ENCODE measurements at regions not wholly inside any gene's neighbourhood (a gene's known extent, or its start where the extent isn't known, plus 50 kb on each side); places are given as distances from the start of the nearest gene placed in this dataset.

- no peak overlapping the region for H2BK12ac ChIP-seq (ENCODE audit: low read length)
- no peaks in the 10 kb centered on the region for H3K27me3 ChIP-seq (ENCODE audit: insufficient read depth, low read length)
- no peak overlapping the region for H3K27ac ChIP-seq (ENCODE audit: low read depth, low read length)
- H3K18ac ChIP-seq (ENCODE audit: low read length) = no peak overlapping the region
- H3K79me1 ChIP-seq (ENCODE audit: low read length) = no peaks in the 10 kb centered on the region
- no peak overlapping the region for H4K12ac ChIP-seq (ENCODE audit: low read depth, low read length)
- no peak overlapping the region for H4K91ac ChIP-seq (ENCODE audit: low read depth, low read length)
- no peak overlapping the region for H3K4me2 ChIP-seq (ENCODE audit: low read length)
- H2AK5ac ChIP-seq (ENCODE audit: low read length) = no peak overlapping the region
- H3K9me3 ChIP-seq (ENCODE audit: insufficient read depth, low read depth, low read length) = no peaks in the 10 kb centered on the region
- no peaks in the 10 kb centered on the region for H3K79me2 ChIP-seq (ENCODE audit: control insufficient read depth, insufficient read depth, low read length, poor library complexity)
- no peaks in the 10 kb centered on the region for H3K4me1 ChIP-seq (ENCODE audit: control insufficient read depth in 1 of 2, insufficient read depth in 2 of 2, low read length in 2 of 2)
- H3K36me3 ChIP-seq (ENCODE audit: control insufficient read depth in 1 of 2, insufficient read depth in 2 of 2, low read length in 2 of 2) = no peaks in the 10 kb centered on the region
- no peak overlapping the region for H2BK5ac ChIP-seq (ENCODE audit: low read depth, low read length, poor library complexity)
- DNase-seq = no peak
- H3K14ac ChIP-seq (ENCODE audit: low read length) = no peak overlapping the region
- H3K23ac ChIP-seq (ENCODE audit: low read length) = no peak overlapping the region
- no peak overlapping the region for H3K4ac ChIP-seq (ENCODE audit: low read depth, low read length)
- no peak overlapping the region for H3K9ac ChIP-seq (ENCODE audit: low read length)
- H4K8ac ChIP-seq (ENCODE audit: low read depth, low read length) = no peak overlapping the region
- H2AFZ ChIP-seq (ENCODE audit: insufficient read depth, low read length, poor library complexity) = no peak overlapping the region
- no peak overlapping the region for H2BK120ac ChIP-seq (ENCODE audit: insufficient read depth, low read length, poor library complexity)
- no peak overlapping the region for H3K4me3 ChIP-seq (ENCODE audit: low read depth, low read length)
These were observed 478.3 kb downstream of the KCNA4 start for GRCh38 chr11:29538339-29539036.

- no peak overlapping the region for H3K9ac ChIP-seq (ENCODE audit: low read length)
- H3K36me3 ChIP-seq (ENCODE audit: control insufficient read depth in 1 of 2, insufficient read depth in 2 of 2, low read length in 2 of 2) = no peaks in the 10 kb centered on the region
- no peak overlapping the region for H3K4me2 ChIP-seq (ENCODE audit: low read length)
- H2BK5ac ChIP-seq (ENCODE audit: low read depth, low read length, poor library complexity) = no peak overlapping the region
- no peak for DNase-seq
- no peaks in the 10 kb centered on the region for H3K27me3 ChIP-seq (ENCODE audit: insufficient read depth, low read length)
- H4K8ac ChIP-seq (ENCODE audit: low read depth, low read length) = no peak overlapping the region
- no peak overlapping the region for H3K27ac ChIP-seq (ENCODE audit: low read depth, low read length)
- H2BK120ac ChIP-seq (ENCODE audit: insufficient read depth, low read length, poor library complexity) = no peak overlapping the region
- no peak overlapping the region for H2AK5ac ChIP-seq (ENCODE audit: low read length)
- no peak overlapping the region for H4K91ac ChIP-seq (ENCODE audit: low read depth, low read length)
- H3K79me1 ChIP-seq (ENCODE audit: low read length) = no peaks in the 10 kb centered on the region
- H2BK12ac ChIP-seq (ENCODE audit: low read length) = no peak overlapping the region
- no peak overlapping the region for H2AFZ ChIP-seq (ENCODE audit: insufficient read depth, low read length, poor library complexity)
- peaks cover 0 to 2% of the 10 kb centered on the region in 2 experiments for H3K4me1 ChIP-seq (ENCODE audit: control insufficient read depth in 1 of 2, insufficient read depth in 2 of 2, low read length in 2 of 2)
- no peak overlapping the region for H3K4me3 ChIP-seq (ENCODE audit: low read depth, low read length)
- H3K23ac ChIP-seq (ENCODE audit: low read length) = no peak overlapping the region
- H3K9me3 ChIP-seq (ENCODE audit: insufficient read depth, low read depth, low read length) = no peaks in the 10 kb centered on the region
- H3K14ac ChIP-seq (ENCODE audit: low read length) = no peak overlapping the region
- no peak overlapping the region for H4K12ac ChIP-seq (ENCODE audit: low read depth, low read length)
- no peak overlapping the region for H3K18ac ChIP-seq (ENCODE audit: low read length)
- no peak overlapping the region for H3K4ac ChIP-seq (ENCODE audit: low read depth, low read length)
- no peaks in the 10 kb centered on the region for H3K79me2 ChIP-seq (ENCODE audit: control insufficient read depth, insufficient read depth, low read length, poor library complexity)
These were observed 482.0 kb downstream of the KCNA4 start for GRCh38 chr11:29534836-29535235.

GRCh38 chr11:29530961-29531360 is 485.9 kb downstream of the KCNA4 start:
- H3K4me2 ChIP-seq (ENCODE audit: low read length) = no peak overlapping the region
- H3K23ac ChIP-seq (ENCODE audit: low read length) = no peak overlapping the region
- no peak overlapping the region for H3K4ac ChIP-seq (ENCODE audit: low read depth, low read length)
- H2AK5ac ChIP-seq (ENCODE audit: low read length) = no peak overlapping the region
- H3K14ac ChIP-seq (ENCODE audit: low read length) = no peak overlapping the region
- H3K4me1 ChIP-seq (ENCODE audit: control insufficient read depth in 1 of 2, insufficient read depth in 2 of 2, low read length in 2 of 2) = peaks cover 0 to 7% of the 10 kb centered on the region in 2 experiments
- H3K36me3 ChIP-seq (ENCODE audit: control insufficient read depth in 1 of 2, insufficient read depth in 2 of 2, low read length in 2 of 2) = no peaks in the 10 kb centered on the region
- no CpG with 5 or more reads among the region's 2 CpGs for WGBS (ENCODE audit: extremely low coverage, insufficient coverage, insufficient read length)
- H3K9ac ChIP-seq (ENCODE audit: low read length) = no peak overlapping the region
- no peak overlapping the region for H4K8ac ChIP-seq (ENCODE audit: low read depth, low read length)
- no peak overlapping the region for H2AFZ ChIP-seq (ENCODE audit: insufficient read depth, low read length, poor library complexity)
- no peak overlapping the region for H2BK120ac ChIP-seq (ENCODE audit: insufficient read depth, low read length, poor library complexity)
- H2BK12ac ChIP-seq (ENCODE audit: low read length) = no peak overlapping the region
- H3K27ac ChIP-seq (ENCODE audit: low read depth, low read length) = no peak overlapping the region
- no peak overlapping the region for H3K4me3 ChIP-seq (ENCODE audit: low read depth, low read length)
- no peak for DNase-seq
- peaks cover 12% of the 10 kb centered on the region for H3K79me1 ChIP-seq (ENCODE audit: low read length)
- no peaks in the 10 kb centered on the region for H3K79me2 ChIP-seq (ENCODE audit: control insufficient read depth, insufficient read depth, low read length, poor library complexity)
- no peak overlapping the region for H4K91ac ChIP-seq (ENCODE audit: low read depth, low read length)
- H3K9me3 ChIP-seq (ENCODE audit: insufficient read depth, low read depth, low read length) = no peaks in the 10 kb centered on the region
- H2BK5ac ChIP-seq (ENCODE audit: low read depth, low read length, poor library complexity) = no peak overlapping the region
- H3K18ac ChIP-seq (ENCODE audit: low read length) = no peak overlapping the region
- no peaks in the 10 kb centered on the region for H3K27me3 ChIP-seq (ENCODE audit: insufficient read depth, low read length)
- H4K12ac ChIP-seq (ENCODE audit: low read depth, low read length) = no peak overlapping the region

GRCh38 chr11:29527391-29527936 is 489.4 kb downstream of the KCNA4 start:
- Histone ChIP-seq H2BK5ac (ENCODE audit: low read depth, low read length, poor library complexity) (no peak overlapping the region), H4K8ac (ENCODE audit: low read depth, low read length) (no peak overlapping the region), H4K91ac (ENCODE audit: low read depth, low read length) (no peak overlapping the region), H3K4me3 (ENCODE audit: low read depth, low read length) (no peak overlapping the region), H3K36me3 (ENCODE audit: control insufficient read depth in 1 of 2, insufficient read depth in 2 of 2, low read length in 2 of 2) (no peaks in the 10 kb centered on the region), H3K79me1 (ENCODE audit: low read length) (peaks cover 13% of the 10 kb centered on the region), H2BK120ac (ENCODE audit: insufficient read depth, low read length, poor library complexity) (no peak overlapping the region), H3K18ac (ENCODE audit: low read length) (no peak overlapping the region), H3K27ac (ENCODE audit: low read depth, low read length) (peak overlapping the region; percentile 97), H3K4ac (ENCODE audit: low read depth, low read length) (no peak overlapping the region), H3K9me3 (ENCODE audit: insufficient read depth, low read depth, low read length) (peaks cover 3% of the 10 kb centered on the region), H3K23ac (ENCODE audit: low read length) (no peak overlapping the region), H3K79me2 (ENCODE audit: control insufficient read depth, insufficient read depth, low read length, poor library complexity) (no peaks in the 10 kb centered on the region), H3K14ac (ENCODE audit: low read length) (no peak overlapping the region), H4K12ac (ENCODE audit: low read depth, low read length) (no peak overlapping the region), H3K4me1 (ENCODE audit: control insufficient read depth in 1 of 2, insufficient read depth in 2 of 2, low read length in 2 of 2) (peaks cover 0 to 7% of the 10 kb centered on the region in 2 experiments), H3K4me2 (ENCODE audit: low read length) (no peak overlapping the region), H2AFZ (ENCODE audit: insufficient read depth, low read length, poor library complexity) (no peak overlapping the region), H2BK12ac (ENCODE audit: low read length) (no peak overlapping the region), H2AK5ac (ENCODE audit: low read length) (no peak overlapping the region), H3K9ac (ENCODE audit: low read length) (no peak overlapping the region), H3K27me3 (ENCODE audit: insufficient read depth, low read length) (no peaks in the 10 kb centered on the region)
- WGBS (ENCODE audit: extremely low coverage, insufficient coverage, insufficient read length) = no CpG with 5 or more reads among the region's 3 CpGs
- DNase-seq = peak; percentile 42 to 80

Data from trophoblast cell (in vitro differentiated cells and primary cell).